Neural progenitor cell (in vitro differentiated cells): ENCODE measurements at regions not wholly inside any gene's neighbourhood (a gene's known extent, or its start where the extent isn't known, plus 50 kb on each side); places are given as distances from the start of the nearest gene placed in this dataset.

Source experiments
- DNase-seq: peaks from one replicate; pipeline ENCODE4 v3.0.0-alpha.2; 2016; ENCODE audit warnings: low spot score
- H2AFZ ChIP-seq: fragments of 200-600 bp; sonication (generic); replicated peaks from 2 replicates; pipeline ENCODE4 v1.6.1; 2016; ENCODE audit warnings: antibody characterized with exemption
- H3F3A ChIP-seq: fragments of 200-600 bp; sonication (generic); 2 replicates; pipeline ENCODE4 v1.6.1; 2016; ENCODE audit warnings: antibody characterized with exemption, low read depth
- H3K27ac ChIP-seq: fragments of 200-600 bp; sonication (generic); 2 replicates; pipeline ENCODE4 v1.5.1; 2016; ENCODE audit warnings: mild to moderate bottlenecking
- H3K27me3 ChIP-seq: fragments of 200-600 bp; sonication (generic); 2 replicates; pipeline ENCODE4 v1.6.1; 2016; ENCODE audit warnings: mild to moderate bottlenecking, moderate library complexity
- H3K36me3 ChIP-seq: fragments of 200-600 bp; sonication (generic); 2 replicates; pipeline ENCODE4 v1.5.1; 2016
- H3K4me1 ChIP-seq: fragments of 200-600 bp; sonication (generic); 2 replicates; pipeline ENCODE4 v1.6.1; 2016; ENCODE audit warnings: mixed run types
- H3K4me2 ChIP-seq: fragments of 200-600 bp; sonication (generic); 2 replicates; pipeline ENCODE4 v1.6.1; 2016
- H3K4me3 ChIP-seq: fragments of 200-600 bp; sonication (generic); 2 replicates; pipeline ENCODE4 v1.5.1; 2016
- H3K79me2 ChIP-seq: fragments of 200-600 bp; sonication (generic); 2 replicates; pipeline ENCODE4 v1.6.1; 2016; ENCODE audit warnings: low read depth
- H3K9ac ChIP-seq: fragments of 200-600 bp; sonication (generic); 2 replicates; pipeline ENCODE4 v1.6.1; 2016
- H3K9me3 ChIP-seq: fragments of 200-600 bp; sonication (generic); 2 replicates; pipeline ENCODE4 v1.5.1; 2016; ENCODE audit warnings: low read depth
- H4K20me1 ChIP-seq: fragments of 200-600 bp; sonication (generic); 2 replicates; pipeline ENCODE4 v1.6.1; 2016; ENCODE audit warnings: low read depth
- H3K27ac Mint-ChIP-seq: 3 replicates; pipeline ENCODE4 v1.8.0; 2021; ENCODE audit warnings: mixed read lengths
- H3K27me3 Mint-ChIP-seq: 2 replicates; pipeline ENCODE4 v1.8.0; 2022; ENCODE audit warnings: low read depth, mild to moderate bottlenecking, inconsistent platforms, moderate library complexity, mixed read lengths; ENCODE audit not compliant: insufficient read depth
- H3K36me3 Mint-ChIP-seq: 3 replicates; pipeline ENCODE4 v1.8.0; 2021; ENCODE audit warnings: mixed read lengths
- H3K4me1 Mint-ChIP-seq: 3 replicates; pipeline ENCODE4 v1.8.0; 2021; ENCODE audit warnings: mixed read lengths
- H3K4me3 Mint-ChIP-seq: 3 replicates; pipeline ENCODE4 v1.8.0; 2021; ENCODE audit warnings: mild to moderate bottlenecking, moderate library complexity, mixed read lengths
- H3K9me3 Mint-ChIP-seq: 3 replicates; pipeline ENCODE4 v1.8.0; 2020; ENCODE audit warnings: mixed read lengths
- EZH2 ChIP-seq: fragments of 200-600 bp; sonication (generic); IDR thresholded peaks from 2 replicates; pipeline ENCODE4 v1.6.1; 2017; ENCODE audit warnings: antibody characterized with exemption, mild to moderate bottlenecking, moderate library complexity
- EZH2phosphoT487 ChIP-seq: fragments of 200-600 bp; sonication (generic); IDR thresholded peaks from 2 replicates; pipeline ENCODE4 v1.6.1; 2017; ENCODE audit warnings: antibody characterized with exemption
- TF ChIP-seq, protein P1 (sequence below): fragments of 200-600 bp; sonication (generic); IDR thresholded peaks from 2 replicates; pipeline ENCODE4 v1.5.1; 2017; ENCODE audit warnings: antibody characterized with exemption, mild to moderate bottlenecking

DNA sequence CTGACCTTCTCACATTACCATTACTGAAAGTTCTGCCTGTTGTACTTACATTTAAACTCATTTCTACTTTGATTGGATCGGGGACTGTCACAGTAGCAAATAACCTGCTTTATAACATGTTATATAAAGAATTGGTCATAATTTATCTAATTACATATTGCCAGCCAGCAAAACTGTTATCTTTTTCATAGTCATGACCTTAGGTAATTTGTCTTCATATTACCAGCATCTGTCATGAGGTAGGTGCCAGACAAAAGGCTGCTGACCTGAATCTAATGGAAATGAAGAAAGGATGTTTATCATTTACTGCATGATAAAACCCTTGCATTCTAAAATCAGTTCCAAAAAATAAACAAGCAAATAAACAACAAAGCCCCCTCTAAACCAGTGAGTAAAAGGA is 89.4 kb upstream of the LRP1B start:
- H3K79me2 ChIP-seq = no peaks in the 10 kb centered on the region
- Mint-ChIP-seq H3K36me3 (no peaks in the 10 kb centered on the region), H3K27ac (no peak overlapping the region), H3K4me1 (no peaks in the 10 kb centered on the region), H3K9me3 (no peaks in the 10 kb centered on the region), H3K4me3 (no peak overlapping the region), H3K27me3 (no peaks in the 10 kb centered on the region)
- no peak for TF ChIP-seq EZH2phosphoT487
- TF ChIP-seq, protein P1, sequence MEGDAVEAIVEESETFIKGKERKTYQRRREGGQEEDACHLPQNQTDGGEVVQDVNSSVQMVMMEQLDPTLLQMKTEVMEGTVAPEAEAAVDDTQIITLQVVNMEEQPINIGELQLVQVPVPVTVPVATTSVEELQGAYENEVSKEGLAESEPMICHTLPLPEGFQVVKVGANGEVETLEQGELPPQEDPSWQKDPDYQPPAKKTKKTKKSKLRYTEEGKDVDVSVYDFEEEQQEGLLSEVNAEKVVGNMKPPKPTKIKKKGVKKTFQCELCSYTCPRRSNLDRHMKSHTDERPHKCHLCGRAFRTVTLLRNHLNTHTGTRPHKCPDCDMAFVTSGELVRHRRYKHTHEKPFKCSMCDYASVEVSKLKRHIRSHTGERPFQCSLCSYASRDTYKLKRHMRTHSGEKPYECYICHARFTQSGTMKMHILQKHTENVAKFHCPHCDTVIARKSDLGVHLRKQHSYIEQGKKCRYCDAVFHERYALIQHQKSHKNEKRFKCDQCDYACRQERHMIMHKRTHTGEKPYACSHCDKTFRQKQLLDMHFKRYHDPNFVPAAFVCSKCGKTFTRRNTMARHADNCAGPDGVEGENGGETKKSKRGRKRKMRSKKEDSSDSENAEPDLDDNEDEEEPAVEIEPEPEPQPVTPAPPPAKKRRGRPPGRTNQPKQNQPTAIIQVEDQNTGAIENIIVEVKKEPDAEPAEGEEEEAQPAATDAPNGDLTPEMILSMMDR = no peak
- TF ChIP-seq EZH2 = no peak
- H3K27ac ChIP-seq = no peak overlapping the region
- no peaks in the 10 kb centered on the region for H4K20me1 ChIP-seq
- DNase-seq = no peak
- H3K9me3 ChIP-seq = no peaks in the 10 kb centered on the region
- H3K9ac ChIP-seq = no peak overlapping the region
- H3K36me3 ChIP-seq = no peaks in the 10 kb centered on the region
- H3F3A ChIP-seq = no peaks in the 10 kb centered on the region
- H3K4me3 ChIP-seq = no peak overlapping the region
- no peaks in the 10 kb centered on the region for H3K27me3 ChIP-seq
- H3K4me1 ChIP-seq = no peaks in the 10 kb centered on the region
- H3K4me2 ChIP-seq = no peak overlapping the region
- H2AFZ ChIP-seq = no peak overlapping the region

DNA sequence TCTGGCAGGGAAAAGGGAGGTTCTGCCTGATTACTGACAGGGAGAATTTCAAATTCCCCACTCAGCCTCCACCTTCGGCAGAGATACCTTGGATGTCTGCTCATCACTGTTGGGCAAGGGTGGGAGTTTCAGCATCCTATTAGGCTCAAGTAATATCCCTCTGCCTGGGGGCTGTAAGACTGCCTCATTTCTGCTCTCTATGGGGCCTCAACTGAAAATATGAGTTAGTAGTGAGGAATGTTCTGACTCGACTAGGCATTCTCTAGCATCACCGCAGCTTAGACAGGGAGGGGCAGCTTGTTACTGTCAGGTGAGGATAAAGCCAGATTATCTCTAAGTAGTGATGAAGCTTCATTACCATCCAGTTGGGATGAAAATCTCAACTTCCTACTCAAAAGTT is 87.7 kb upstream of the LRP1B start:
- no peak for DNase-seq
- H3K27me3 ChIP-seq = no peaks in the 10 kb centered on the region
- H3K27ac ChIP-seq = no peak overlapping the region
- no peaks in the 10 kb centered on the region for H3K4me1 Mint-ChIP-seq
- no peak overlapping the region for H3K27ac Mint-ChIP-seq
- H3K9me3 ChIP-seq = no peaks in the 10 kb centered on the region
- H3K27me3 Mint-ChIP-seq = no peaks in the 10 kb centered on the region
- H3K9ac ChIP-seq = no peak overlapping the region
- no peaks in the 10 kb centered on the region for H3F3A ChIP-seq
- no peaks in the 10 kb centered on the region for H3K4me1 ChIP-seq
- no peaks in the 10 kb centered on the region for H4K20me1 ChIP-seq
- H3K4me2 ChIP-seq = no peak overlapping the region
- no peaks in the 10 kb centered on the region for H3K9me3 Mint-ChIP-seq
- H3K36me3 ChIP-seq = no peaks in the 10 kb centered on the region
- no peaks in the 10 kb centered on the region for H3K36me3 Mint-ChIP-seq
- no peak overlapping the region for H2AFZ ChIP-seq
- H3K4me3 Mint-ChIP-seq = no peak overlapping the region
- no peaks in the 10 kb centered on the region for H3K79me2 ChIP-seq
- no peak overlapping the region for H3K4me3 ChIP-seq
- TF ChIP-seq, protein P1 = no peak
- no peak for TF ChIP-seq EZH2phosphoT487
- TF ChIP-seq EZH2 = no peak

DNA sequence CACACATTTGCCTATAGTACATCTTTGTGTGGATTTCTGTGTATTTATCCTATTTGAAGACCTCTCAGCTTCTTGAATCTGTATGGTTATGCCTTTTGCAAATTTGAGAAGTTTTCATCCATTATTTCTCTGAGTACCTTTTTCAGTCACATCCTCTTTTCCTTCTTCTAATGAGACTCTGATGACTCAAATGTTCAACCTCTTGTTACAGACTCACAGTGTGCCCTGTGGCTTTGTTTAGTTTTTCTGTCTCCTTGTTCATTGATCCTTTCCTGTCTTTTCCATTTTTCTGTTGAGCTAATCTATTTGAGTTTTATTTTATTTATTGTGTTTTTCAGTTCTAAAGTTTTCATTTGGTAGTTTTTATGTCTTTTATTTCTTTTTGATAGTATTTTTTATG is 87.0 kb upstream of the LRP1B start:
- Histone ChIP-seq H3F3A (no peaks in the 10 kb centered on the region), H3K4me3 (no peak overlapping the region), H2AFZ (no peak overlapping the region), H3K27me3 (no peaks in the 10 kb centered on the region), H3K9ac (no peak overlapping the region), H3K36me3 (no peaks in the 10 kb centered on the region), H3K79me2 (no peaks in the 10 kb centered on the region), H3K9me3 (no peaks in the 10 kb centered on the region), H3K4me2 (no peak overlapping the region), H4K20me1 (no peaks in the 10 kb centered on the region), H3K27ac (no peak overlapping the region), H3K4me1 (no peaks in the 10 kb centered on the region)
- Mint-ChIP-seq H3K27me3 (no peaks in the 10 kb centered on the region), H3K36me3 (no peaks in the 10 kb centered on the region), H3K4me1 (no peaks in the 10 kb centered on the region), H3K27ac (no peak overlapping the region), H3K9me3 (no peaks in the 10 kb centered on the region), H3K4me3 (no peak overlapping the region)
- TF ChIP-seq, protein P1 = no peak
- TF ChIP-seq EZH2 (no peak), EZH2phosphoT487 (no peak)
- no peak for DNase-seq

DNA sequence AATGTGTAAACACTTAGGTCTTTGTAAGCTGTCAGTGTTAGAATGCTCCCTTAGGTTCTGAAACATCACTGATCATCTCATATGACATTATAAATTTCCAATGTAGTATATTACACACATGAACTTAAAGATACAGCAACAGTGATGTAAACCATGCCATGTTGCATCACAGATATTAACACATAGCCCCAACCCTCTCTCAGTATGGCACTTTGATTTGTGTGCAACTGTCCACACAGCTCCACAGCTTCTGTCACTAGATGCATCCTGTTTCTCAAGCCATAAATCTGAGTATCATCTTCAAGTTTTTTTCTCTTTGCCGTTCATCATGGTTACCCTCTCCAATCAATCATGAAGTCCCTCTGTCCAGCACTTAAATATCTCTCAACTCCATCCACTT is 69.2 kb upstream of the LRP1B start:
- Histone ChIP-seq H3K27me3 (no peaks in the 10 kb centered on the region), H3F3A (no peaks in the 10 kb centered on the region), H3K9ac (no peak overlapping the region), H3K27ac (no peak overlapping the region), H2AFZ (no peak overlapping the region), H4K20me1 (no peaks in the 10 kb centered on the region), H3K4me3 (no peak overlapping the region), H3K36me3 (no peaks in the 10 kb centered on the region), H3K79me2 (no peaks in the 10 kb centered on the region), H3K4me1 (no peaks in the 10 kb centered on the region), H3K4me2 (no peak overlapping the region), H3K9me3 (no peaks in the 10 kb centered on the region)
- no peaks in the 10 kb centered on the region for H3K9me3 Mint-ChIP-seq
- H3K4me3 Mint-ChIP-seq = no peak overlapping the region
- no peaks in the 10 kb centered on the region for H3K36me3 Mint-ChIP-seq
- H3K4me1 Mint-ChIP-seq = peaks cover 9% of the 10 kb centered on the region
- peaks cover 2% of the 10 kb centered on the region for H3K27me3 Mint-ChIP-seq
- TF ChIP-seq, protein P1 = no peak
- no peak for TF ChIP-seq EZH2phosphoT487
- DNase-seq = no peak
- no peak overlapping the region for H3K27ac Mint-ChIP-seq
